Neural cell (in vitro differentiated cells): ENCODE measurements at regions not wholly inside any gene's neighbourhood (a gene's known extent, or its start where the extent isn't known, plus 50 kb on each side); places are given as distances from the start of the nearest gene placed in this dataset.

Experiments used
- CTCF ChIP-seq: fragments of 450-650 bp; IDR thresholded peaks from 2 replicates; pipeline ENCODE4 v1.5.1; 2014; ENCODE audit warnings: antibody characterized with exemption, mild to moderate bottlenecking, moderate library complexity; ENCODE audit not compliant: poor library complexity, severe bottlenecking
- EP300 ChIP-seq: fragments of 450-650 bp; conservative IDR thresholded peaks from 2 replicates; pipeline ENCODE4 v1.6.1; 2014; ENCODE audit warnings: antibody characterized with exemption, mild to moderate bottlenecking, moderate library complexity; ENCODE audit not compliant: poor library complexity, severe bottlenecking
- POLR2AphosphoS5 ChIP-seq: IDR thresholded peaks from 2 replicates; pipeline ENCODE4 v1.6.1; 2012
- RAD21 ChIP-seq: fragments of 450-650 bp; conservative IDR thresholded peaks from 2 replicates; pipeline ENCODE4 v1.6.1; 2014; ENCODE audit warnings: antibody characterized with exemption, mild to moderate bottlenecking, moderate library complexity
- REST ChIP-seq: IDR thresholded peaks from 2 replicates; pipeline ENCODE4 v1.6.1; 2012; ENCODE audit warnings: borderline replicate concordance
- SMC3 ChIP-seq: fragments of 450-650 bp; conservative IDR thresholded peaks from 2 replicates; pipeline ENCODE4 v1.6.1; 2014; ENCODE audit warnings: antibody characterized with exemption, mild to moderate bottlenecking, moderate library complexity; ENCODE audit not compliant: poor library complexity
- TAF1 ChIP-seq: IDR thresholded peaks from 2 replicates; pipeline ENCODE4 v1.6.1; 2012; ENCODE audit warnings: low read depth

GRCh38 chr13:37202264-37202663, 96.8 kb upstream of the CSNK1A1L start:
- no peak for TF ChIP-seq CTCF
- TF ChIP-seq POLR2AphosphoS5 = no peak
- no peak for TF ChIP-seq TAF1
- TF ChIP-seq REST = no peak
- no peak for TF ChIP-seq EP300
- no peak for TF ChIP-seq SMC3
- no peak for TF ChIP-seq RAD21
